ENCODE measurements at regions not wholly inside any gene's neighbourhood (a gene's known extent, or its start where the extent isn't known, plus 50 kb on each side); places are given as distances from the start of the nearest gene placed in this dataset.

DNA sequence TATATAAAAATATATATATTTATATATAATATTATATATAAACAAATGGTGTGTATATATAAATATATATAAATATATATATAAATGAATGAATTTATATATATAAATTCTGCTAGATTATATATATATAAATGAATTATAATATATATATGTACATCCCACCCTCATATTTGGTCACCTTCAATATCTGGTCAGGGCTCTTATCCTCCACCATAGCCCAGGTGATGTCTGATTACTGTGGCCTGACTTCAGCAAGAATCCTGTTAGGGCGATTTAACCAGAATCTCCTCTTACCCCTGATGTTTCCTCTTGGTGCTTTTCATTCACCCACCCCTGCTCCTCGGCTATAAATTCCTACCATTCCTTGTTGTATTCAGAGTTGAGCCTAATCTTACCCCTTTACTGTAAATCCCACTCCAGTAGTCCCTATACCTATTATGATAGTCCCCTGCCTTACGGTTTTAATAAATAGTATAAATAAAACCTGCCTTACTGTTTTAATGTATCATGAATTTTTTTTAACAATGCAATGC is 439.6 kb downstream of the PLOD2 start:
- in situ Hi-C loops (cut with HindIII; ENCODE audit: low pct_unique_long_range_greater_than_20kb, low sequenced_read_pairs) = no loop called here
- DNase-seq (ENCODE audit: low read depth, low spot score) = no peak

DNA sequence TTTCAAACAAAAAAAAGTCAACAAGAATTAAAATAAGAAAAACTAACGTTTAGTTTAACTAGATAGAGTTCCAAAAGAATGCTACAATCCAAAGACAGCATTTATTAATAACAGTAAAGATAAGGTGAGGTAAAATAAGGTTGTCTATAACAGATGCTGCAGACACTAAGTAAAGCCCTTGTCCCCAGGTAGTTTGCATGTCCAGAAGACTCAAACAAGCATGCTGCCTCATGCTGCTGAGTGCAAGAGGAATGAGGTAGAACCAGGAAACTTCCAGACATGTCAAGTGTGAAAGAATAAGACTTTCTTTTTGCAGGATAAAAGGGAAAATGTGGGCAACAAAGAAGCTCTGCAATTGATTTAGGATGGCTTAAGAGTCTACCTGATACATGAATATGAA is 439.2 kb downstream of the PLOD2 start:
- no peak for DNase-seq (ENCODE audit: low read depth, low spot score)
- in situ Hi-C loops (cut with HindIII; ENCODE audit: low pct_unique_long_range_greater_than_20kb, low sequenced_read_pairs) = no loop called here

DNA sequence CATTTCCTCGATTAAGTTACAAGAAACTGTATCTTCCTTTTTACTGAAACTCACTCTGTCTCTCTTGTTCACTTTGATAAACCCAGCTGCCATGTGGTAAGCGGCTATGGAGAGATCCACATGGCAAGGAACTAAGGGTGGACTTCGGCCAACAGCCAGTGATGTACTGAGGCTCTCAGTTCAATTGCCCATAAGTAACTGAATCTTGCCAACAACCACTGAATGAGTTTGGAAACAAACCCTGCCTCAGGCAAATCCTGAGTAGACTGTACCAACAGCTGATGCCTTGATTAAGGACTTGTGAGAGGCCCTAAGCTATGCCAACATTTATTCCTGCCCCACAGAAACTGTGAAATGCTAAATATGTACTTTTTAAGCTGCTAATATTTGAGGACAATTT is 433.5 kb downstream of the PLOD2 start:
- no peak for DNase-seq (ENCODE audit: low read depth, low spot score)
- in situ Hi-C loops (cut with HindIII; ENCODE audit: low pct_unique_long_range_greater_than_20kb, low sequenced_read_pairs) = no loop called here

DNA sequence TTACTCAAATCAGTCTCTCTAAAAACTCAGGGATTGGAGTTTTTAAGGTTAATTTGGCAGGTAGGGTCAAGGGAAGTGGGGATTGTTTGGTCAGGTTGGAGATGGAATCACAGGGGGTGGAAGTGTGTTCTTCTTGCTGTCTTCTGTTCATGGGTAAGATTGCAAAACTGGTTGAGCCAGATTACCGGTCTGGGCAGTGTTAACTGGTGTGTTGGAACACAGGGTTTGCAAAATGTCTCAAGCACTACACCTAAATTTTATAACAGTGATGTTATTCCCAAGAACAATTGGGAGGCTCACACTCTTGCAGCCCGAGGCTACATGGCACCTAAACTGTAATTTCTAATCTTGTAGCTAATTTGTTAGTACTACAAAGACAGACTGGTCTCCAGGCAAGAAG is 425.4 kb downstream of the PLOD2 start:
- in situ Hi-C loops (cut with HindIII; ENCODE audit: low pct_unique_long_range_greater_than_20kb, low sequenced_read_pairs) = no loop called here
- DNase-seq (ENCODE audit: low read depth, low spot score) = no peak

DNA sequence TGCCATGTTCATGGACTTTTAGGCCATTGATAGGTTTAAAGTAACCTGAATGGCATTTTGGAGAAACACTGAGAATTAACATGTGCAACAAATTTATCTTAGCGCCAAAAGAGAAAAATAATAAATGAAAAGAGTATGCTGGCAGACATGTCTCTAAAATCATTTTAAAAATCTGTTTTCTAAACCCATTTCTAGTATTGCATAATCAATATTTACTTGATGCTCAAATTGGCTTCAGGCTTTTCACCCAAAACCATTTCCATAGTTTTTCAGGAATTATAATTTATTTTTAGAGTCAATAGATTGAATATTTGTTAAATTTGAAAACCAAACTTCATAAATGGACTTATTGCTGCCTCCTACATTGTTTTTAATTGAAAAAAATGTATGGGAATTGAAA is 423.0 kb downstream of the PLOD2 start:
- in situ Hi-C loops (cut with HindIII; ENCODE audit: low pct_unique_long_range_greater_than_20kb, low sequenced_read_pairs) = no loop called here
- DNase-seq (ENCODE audit: low read depth, low spot score) = no peak

DNA sequence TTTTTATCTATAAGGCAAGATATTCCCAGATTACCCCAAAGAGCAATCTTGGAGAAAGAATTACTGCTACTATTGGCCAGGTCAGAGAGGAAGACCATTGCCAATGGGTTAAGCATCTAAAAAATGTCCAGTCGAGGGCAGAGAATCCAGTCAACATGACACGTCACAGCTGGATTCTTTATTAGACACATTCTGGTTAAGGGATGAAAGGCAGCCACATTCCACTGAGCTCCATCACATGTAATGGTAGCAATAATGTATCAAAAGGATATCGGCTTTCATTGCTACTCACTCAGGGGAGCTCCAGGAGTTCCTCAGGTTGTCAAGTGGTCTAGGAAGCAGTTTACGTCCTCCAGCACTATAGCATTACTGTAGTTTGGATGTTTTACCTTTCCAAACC is 421.1 kb downstream of the PLOD2 start:
- in situ Hi-C loops (cut with HindIII; ENCODE audit: low pct_unique_long_range_greater_than_20kb, low sequenced_read_pairs) = no loop called here
- no peak for DNase-seq (ENCODE audit: low read depth, low spot score)

DNA sequence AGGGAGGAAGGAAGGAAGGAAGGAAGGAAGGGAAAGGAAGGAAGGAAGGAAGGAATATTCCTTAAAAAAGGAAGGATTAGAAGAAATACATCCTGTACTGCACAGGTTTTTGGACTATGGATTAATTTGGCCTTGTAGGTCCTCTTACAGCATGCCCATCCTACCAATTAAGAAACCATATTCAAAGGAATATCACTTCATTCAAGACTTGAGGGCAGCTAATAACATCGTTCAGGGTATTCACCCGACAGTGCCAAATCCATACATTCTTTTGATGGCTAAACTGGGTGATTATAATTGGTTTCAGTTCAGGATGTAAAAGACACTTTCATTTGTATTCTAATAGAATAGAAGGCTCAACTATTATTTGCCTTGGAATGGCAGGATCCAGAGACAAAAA is 410.3 kb downstream of the PLOD2 start:
- in situ Hi-C loops (cut with HindIII; ENCODE audit: low pct_unique_long_range_greater_than_20kb, low sequenced_read_pairs) = no loop called here
- DNase-seq (ENCODE audit: low read depth, low spot score) = no peak

DNA sequence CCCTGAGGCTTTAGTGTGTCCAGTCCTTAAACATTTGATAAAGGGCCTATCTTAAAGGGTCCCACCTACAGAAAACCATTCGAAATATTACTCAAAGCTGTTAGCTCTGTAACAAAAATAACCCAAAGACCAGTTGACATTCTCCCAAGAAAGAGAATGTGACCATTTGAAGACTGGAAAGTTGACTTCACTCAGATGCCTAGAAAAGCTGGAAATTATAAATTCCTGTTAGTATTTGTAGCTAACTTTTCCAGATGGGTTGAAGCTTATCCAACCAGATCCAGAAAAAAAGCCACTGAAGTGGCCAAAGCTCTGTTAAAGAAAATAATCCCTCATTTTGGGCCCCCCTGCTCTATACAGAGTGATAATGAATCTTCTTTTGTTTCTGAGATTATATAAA is 408.4 kb downstream of the PLOD2 start:
- in situ Hi-C loops (cut with HindIII; ENCODE audit: low pct_unique_long_range_greater_than_20kb, low sequenced_read_pairs) = no loop called here
- no peak for DNase-seq (ENCODE audit: low read depth, low spot score)

DNA sequence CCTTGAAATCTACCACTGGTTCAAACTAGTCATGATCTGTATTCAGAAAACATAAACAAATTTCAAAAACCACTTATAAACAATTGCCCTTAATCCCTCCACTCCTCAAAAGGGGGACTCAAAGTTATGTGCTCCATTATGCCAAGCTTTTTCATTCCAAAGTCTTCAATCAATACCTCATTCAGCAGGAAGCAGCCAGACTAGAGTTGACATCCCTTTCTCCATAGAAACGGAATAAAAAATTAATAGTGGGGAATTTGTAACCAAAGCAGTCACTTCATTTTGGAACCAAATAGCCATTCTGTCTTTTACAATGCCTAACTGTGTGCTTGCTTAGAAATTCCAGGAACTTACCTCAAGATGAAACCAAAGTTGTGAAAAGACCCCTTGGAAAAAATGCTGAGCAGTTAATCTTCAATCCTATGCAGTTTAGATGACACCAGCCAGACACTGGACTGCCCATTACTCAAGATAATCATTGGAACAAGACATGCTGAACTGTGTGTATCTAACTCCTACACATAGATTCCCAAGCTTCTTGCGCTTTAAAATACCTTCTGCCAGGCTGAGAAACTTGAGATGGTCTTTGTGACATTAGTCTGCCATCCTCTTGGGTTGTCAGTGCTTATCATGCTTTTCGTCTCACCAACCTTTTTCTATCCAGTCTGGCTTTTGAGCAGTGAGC is 406.2 kb downstream of the PLOD2 start:
- in situ Hi-C loops (cut with HindIII; ENCODE audit: low pct_unique_long_range_greater_than_20kb, low sequenced_read_pairs) = no loop called here

DNA sequence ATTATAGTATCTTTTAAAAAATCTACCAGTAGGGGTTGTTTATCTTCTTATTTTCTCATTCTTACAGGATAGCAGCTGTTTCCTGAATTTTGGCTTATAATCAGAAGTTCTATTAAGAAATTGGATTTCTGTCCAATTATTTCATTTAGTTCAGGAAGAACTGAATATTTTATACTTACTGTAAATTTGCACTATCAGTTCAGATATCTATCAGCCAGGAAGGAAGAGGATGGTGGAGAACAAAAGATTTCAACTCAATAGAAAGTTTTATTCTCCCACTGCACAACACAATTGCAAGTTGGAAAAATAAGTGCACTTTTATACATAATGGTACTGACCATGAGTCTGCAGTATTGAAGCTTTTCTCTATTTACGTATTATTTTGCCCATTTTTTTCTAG is 400.9 kb downstream of the PLOD2 start:
- no peak for DNase-seq (ENCODE audit: low read depth, low spot score)
- in situ Hi-C loops (cut with HindIII; ENCODE audit: low pct_unique_long_range_greater_than_20kb, low sequenced_read_pairs) = no loop called here

More for the DNA sequence above, 406.2 kb downstream of the PLOD2 start:
- DNase-seq (ENCODE audit: low read depth, low spot score) = no peak

DNA sequence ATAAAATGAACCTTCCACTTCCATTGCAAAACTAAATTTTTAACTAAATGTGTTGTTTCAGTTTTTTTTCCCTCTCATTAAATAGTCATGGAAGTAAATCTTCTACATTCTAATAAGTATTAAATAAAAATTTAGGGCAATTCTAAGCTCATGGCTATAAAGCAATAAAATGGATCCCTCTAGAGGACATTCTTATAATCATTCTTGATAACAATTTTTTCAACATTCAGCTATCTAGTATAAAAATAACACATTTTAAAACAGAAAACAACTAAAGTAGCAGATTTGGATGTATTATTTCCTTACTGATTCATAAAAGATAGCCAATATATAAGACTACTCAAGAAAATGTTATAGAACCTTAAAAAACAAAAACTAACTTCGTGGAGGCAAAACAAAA is 393.1 kb downstream of the PLOD2 start:
- in situ Hi-C loops (cut with HindIII; ENCODE audit: low pct_unique_long_range_greater_than_20kb, low sequenced_read_pairs) = no loop called here
- peak; percentile 14 for DNase-seq (ENCODE audit: low read depth, low spot score)

DNA sequence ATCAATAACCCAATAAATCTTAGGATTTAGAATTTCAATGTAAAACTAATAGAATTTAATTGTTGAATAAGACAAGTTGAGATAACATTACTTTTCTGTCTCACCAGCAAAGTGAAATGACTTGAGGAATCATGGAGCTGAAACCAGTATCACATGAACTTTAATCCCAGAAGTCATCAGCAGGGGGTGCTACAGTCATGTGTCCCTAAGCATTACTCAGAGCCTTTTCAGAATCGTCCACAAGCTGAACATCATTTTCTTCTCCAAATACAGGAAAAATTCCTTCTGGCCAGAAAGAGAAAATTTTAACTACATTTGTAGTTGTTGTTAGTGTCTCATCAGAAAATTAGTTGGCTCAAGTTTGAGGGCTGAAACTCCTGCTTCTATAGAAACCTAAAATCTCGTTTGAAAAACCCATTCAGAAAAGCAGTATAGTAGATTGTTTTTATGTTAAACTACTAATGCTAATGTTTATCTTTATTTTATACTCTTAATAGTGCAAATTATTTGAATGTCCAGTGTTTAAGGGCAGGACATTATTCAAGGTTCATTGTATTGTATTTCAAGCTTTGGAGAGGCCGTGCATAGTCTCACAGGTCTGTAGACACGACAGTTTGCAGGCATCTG is 384.1 kb downstream of the PLOD2 start:
- peak; percentile 77 for DNase-seq (ENCODE audit: low read depth, low spot score)
- in situ Hi-C loops (cut with HindIII; ENCODE audit: low pct_unique_long_range_greater_than_20kb, low sequenced_read_pairs) = no loop called here

DNA sequence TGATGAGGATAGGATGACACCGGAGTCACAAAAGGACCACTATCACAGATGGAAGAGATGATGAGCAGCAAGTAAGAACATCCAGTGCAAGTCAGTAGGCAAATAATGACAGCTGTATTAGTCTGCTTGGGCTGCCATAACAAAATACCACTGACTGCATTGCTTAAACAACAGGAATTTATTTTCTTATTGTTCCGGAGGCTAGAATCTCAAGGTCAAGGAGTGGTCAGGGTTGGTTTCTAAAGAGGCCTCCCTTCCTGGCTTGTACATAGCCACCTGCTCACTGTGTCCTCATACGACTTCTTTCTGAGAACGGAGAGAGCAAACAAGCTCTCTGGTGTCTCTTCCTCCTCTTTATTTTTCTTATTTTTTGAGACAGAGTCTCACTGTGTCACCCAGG is 380.7 kb downstream of the PLOD2 start:
- in situ Hi-C loops (cut with HindIII; ENCODE audit: low pct_unique_long_range_greater_than_20kb, low sequenced_read_pairs) = no loop called here
- DNase-seq (ENCODE audit: low read depth, low spot score) = no peak

DNA sequence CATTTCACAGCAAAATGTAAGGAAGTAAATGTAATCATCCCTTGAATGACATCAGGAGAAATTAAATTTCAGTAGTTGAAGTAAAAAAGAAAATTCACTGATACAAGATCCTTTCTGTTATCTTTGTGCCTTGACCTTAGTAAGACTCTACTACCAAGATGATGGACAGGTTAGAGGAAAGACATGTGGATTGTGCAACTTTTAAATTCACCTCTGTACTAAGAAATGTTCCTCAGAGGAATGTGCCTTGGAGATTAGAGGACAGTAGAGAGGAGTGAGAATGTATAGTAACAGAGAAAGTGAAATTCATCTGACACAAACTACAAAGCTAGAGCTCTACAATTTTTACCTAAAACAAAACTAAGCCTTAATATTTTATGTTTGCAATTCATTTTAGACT is 375.3 kb downstream of the PLOD2 start:
- in situ Hi-C loops (cut with HindIII; ENCODE audit: low pct_unique_long_range_greater_than_20kb, low sequenced_read_pairs) = no loop called here
- DNase-seq (ENCODE audit: low read depth, low spot score) = no peak

DNA sequence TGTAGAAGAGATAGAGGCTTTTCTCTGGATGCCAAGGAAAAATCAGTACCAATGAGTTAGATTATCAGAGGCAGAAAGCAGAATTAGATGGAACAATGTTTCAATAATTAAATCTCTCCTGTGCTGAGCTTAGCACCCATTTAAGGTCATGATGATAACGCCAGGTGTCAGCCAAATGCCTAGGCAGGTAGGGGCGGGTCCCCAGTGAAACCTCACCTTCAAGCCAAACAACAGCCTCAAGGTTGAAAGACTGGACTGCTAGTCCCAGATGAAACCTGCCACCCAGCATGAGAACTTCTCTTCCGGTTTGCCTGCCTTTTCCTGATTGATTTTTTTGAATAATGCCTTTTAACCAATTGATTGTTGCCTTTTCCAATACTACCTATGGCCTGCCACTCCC is 363.0 kb downstream of the PLOD2 start:
- in situ Hi-C loops (cut with HindIII; ENCODE audit: low pct_unique_long_range_greater_than_20kb, low sequenced_read_pairs) = no loop called here
- DNase-seq (ENCODE audit: low read depth, low spot score) = no peak

DNA sequence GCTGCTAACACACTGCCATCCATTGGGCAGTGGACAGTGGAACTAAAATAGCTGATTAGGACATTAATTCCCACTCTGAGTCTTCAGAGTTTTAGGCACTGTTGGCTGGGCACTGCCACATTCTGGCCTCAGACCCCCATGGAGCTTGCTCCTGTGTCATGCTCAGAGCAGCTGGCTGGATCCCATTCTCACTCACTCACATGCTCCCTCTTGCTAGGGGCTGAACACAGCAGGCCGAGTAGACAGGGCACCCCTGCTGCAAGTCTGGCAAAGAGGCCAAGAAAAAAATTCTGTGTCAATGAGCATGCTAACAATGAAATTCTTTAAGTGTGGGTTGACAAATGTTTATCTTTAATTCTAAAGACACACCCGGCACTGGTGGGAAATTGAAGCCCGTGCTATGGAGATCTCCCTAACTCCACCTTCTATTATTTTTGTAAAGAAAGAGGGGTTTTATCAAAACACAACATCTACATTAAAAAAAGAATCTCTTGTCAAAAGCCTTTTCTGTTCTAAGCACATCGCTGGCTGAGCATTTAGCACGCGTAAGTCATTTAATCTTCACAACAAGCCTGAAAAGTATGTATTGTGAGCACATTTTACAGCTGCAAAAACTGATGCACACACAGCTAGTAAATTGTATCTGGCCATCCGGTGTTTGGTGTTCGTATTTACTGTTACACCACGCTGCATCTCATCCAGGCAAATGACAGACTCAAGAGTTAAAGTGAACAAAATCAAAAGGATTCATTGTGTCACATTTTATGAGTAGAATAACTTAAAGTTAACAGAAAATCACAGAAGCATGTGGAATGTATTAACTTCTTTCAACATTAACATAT is 362.1 kb downstream of the PLOD2 start:
- DNase-seq (ENCODE audit: low read depth, low spot score) = peak; percentile 35
- in situ Hi-C loops (cut with HindIII; ENCODE audit: low pct_unique_long_range_greater_than_20kb, low sequenced_read_pairs) = no loop called here

DNA sequence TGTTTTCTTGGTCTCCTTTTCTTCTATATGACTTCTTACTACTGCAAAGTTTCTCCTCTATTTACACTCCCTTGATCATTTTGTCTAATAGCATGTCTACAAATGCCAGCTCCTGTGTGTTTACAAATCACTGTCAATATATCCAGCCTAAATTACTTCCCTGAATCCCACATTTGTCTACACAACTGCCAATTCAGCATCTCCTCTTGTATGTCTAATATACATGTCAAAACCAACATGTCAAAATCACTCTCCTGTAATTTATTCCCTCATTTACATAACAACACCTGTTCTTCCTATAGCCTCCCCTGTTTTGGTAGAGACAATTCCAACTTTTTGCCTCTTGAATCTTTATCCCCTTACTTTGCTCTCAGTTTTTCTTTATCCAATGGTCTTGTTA is 359.3 kb downstream of the PLOD2 start:
- no peak for DNase-seq (ENCODE audit: low read depth, low spot score)
- in situ Hi-C loops (cut with HindIII; ENCODE audit: low pct_unique_long_range_greater_than_20kb, low sequenced_read_pairs) = no loop called here

DNA sequence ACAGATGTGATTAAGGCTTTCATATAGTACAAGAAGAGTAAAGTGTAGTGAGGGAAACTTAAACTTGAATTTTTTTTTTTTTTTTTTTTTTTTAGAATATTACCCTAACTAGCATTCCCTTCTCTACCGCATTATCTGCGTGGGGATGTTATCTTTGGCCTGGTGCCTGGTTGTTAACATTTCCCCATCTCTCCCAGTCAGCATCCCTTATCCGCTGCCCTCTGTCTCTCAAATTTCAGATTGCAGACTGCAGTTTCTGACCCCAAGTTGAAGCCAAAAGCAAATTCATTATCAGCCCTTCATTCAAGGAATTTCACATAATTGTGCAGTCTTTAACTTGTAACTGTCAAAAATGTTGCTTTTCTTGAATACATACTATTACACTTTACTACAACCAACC is 353.0 kb downstream of the PLOD2 start:
- in situ Hi-C loops (cut with HindIII; ENCODE audit: low pct_unique_long_range_greater_than_20kb, low sequenced_read_pairs) = no loop called here
- peak; percentile 61 for DNase-seq (ENCODE audit: low read depth, low spot score)

DNA sequence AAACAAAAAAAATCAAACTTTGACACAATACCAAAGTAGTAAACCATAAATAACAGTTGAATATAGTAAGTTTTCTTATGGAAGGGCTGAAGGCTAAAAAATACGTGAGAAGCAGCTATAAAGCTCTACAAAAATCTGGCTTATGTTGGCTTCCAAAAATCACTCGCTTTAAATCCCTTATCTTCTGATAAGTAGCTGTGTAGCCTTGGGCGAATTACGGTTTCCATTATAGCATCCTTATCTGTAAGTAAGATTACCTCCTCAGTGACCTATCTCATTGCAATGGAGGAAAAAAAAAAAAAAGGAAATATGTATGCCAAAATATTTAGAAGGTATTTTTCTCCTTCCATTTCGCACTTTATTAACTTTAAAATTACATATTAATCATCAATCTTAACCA is 348.6 kb downstream of the PLOD2 start:
- in situ Hi-C loops (cut with HindIII; ENCODE audit: low pct_unique_long_range_greater_than_20kb, low sequenced_read_pairs) = no loop called here
- DNase-seq (ENCODE audit: low read depth, low spot score) = no peak
